ENCODE measurements at regions not wholly inside any gene's neighbourhood (a gene's known extent, or its start where the extent isn't known, plus 50 kb on each side); places are given as distances from the start of the nearest gene placed in this dataset.

GRCh38 chr10:123325663-123326190 lies 171.5 kb downstream of the BUB3 start:
- DNase-seq (ENCODE audit: low read depth in 1 of 2, low spot score in 1 of 2) (no peak), FAIRE-seq (no peak), ATAC-seq (no peak)
- ChIA-PET CTCF (no interaction called here), POLR2A (no interaction called here)
- H3K27ac ChIP-seq, result no peak overlapping the region
- H3K9me3 ChIP-seq, result no peaks in the 10 kb centered on the region
- TF ChIP-seq HOXB5 (CRISPR knock-in tag; IDR thresholded peaks at IDR 0.05) (no peak), REST (IDR thresholded peaks at IDR 0.05) (no peak), ESRRA (IDR thresholded peaks at IDR 0.05; ENCODE audit: borderline replicate concordance, low read length) (no peak), KDM5A (IDR thresholded peaks at IDR 0.05) (no peak), CHD2 (IDR thresholded peaks at IDR 0.05; ENCODE audit: low read length, partially characterized antibody) (no peak), RFX5 (IDR thresholded peaks at IDR 0.05) (no peak), ZSCAN20 (CRISPR knock-in tag; IDR thresholded peaks at IDR 0.05) (no peak), TFCP2L1 (CRISPR knock-in tag; IDR thresholded peaks at IDR 0.05) (no peak), ZNF302 (CRISPR knock-in tag; IDR thresholded peaks at IDR 0.05) (no peak), SMC3 (IDR thresholded peaks at IDR 0.05) (no peak), CBX2 (IDR thresholded peaks at IDR 0.05; ENCODE audit: borderline replicate concordance, low read depth) (no peak), PHF8 (IDR thresholded peaks at IDR 0.05; ENCODE audit: borderline replicate concordance, low read depth) (no peak), TP53 (CRISPR knock-in tag; IDR thresholded peaks at IDR 0.05) (no peak), FOSB (CRISPR knock-in tag; IDR thresholded peaks at IDR 0.05) (no peak), MYC (IDR thresholded peaks at IDR 0.05; ENCODE audit: borderline replicate concordance, low read length) (no peak), MAX (IDR thresholded peaks at IDR 0.05) (no peak), GATA3 (IDR thresholded peaks at IDR 0.05; ENCODE audit: borderline replicate concordance) (no peak)
- no peak overlapping the region for H3K4me3 ChIP-seq
- H3K4me2 ChIP-seq, result no peak overlapping the region
- H3K4me1 ChIP-seq, result no peaks in the 10 kb centered on the region
- WGBS (ENCODE audit: missing lambda C conversion rate), result 0% methylated on average over 2 of the region's 2 CpGs

GRCh38 chr10:123326674-123327073 lies 172.5 kb downstream of the BUB3 start:
- no peak for ATAC-seq
- H3K4me3 ChIP-seq, result no peak overlapping the region
- no peak for DNase-seq (ENCODE audit: low read depth in 1 of 2, low spot score in 1 of 2)
- TF ChIP-seq MAX (IDR thresholded peaks at IDR 0.05), result no peak
- no peak for TF ChIP-seq EP300 (IDR thresholded peaks at IDR 0.05)
- no peak for TF ChIP-seq ELK1 (IDR thresholded peaks at IDR 0.05; ENCODE audit: low read depth, low read length)
- no peak for TF ChIP-seq EHF (CRISPR knock-in tag; IDR thresholded peaks at IDR 0.05)
- TF ChIP-seq RCOR1 (IDR thresholded peaks at IDR 0.05; ENCODE audit: low read depth, low read length), result no peak
- TF ChIP-seq RFX5 (IDR thresholded peaks at IDR 0.05), result no peak
- TF ChIP-seq EHMT2 (IDR thresholded peaks at IDR 0.05; ENCODE audit: low read depth), result no peak
- no peak for TF ChIP-seq SMC3 (IDR thresholded peaks at IDR 0.05)
- TF ChIP-seq TFCP2L1 (CRISPR knock-in tag; IDR thresholded peaks at IDR 0.05), result no peak
- no peak for TF ChIP-seq USF2 (IDR thresholded peaks at IDR 0.05)
- no peak for TF ChIP-seq GATA3 (IDR thresholded peaks at IDR 0.05; ENCODE audit: borderline replicate concordance)
- no peak for TF ChIP-seq NFE2L2 (conservative IDR thresholded peaks at IDR 0.05; ENCODE audit: low read length)
- no peak for TF ChIP-seq NPAS2 (CRISPR knock-in tag; IDR thresholded peaks at IDR 0.05; ENCODE audit: borderline replicate concordance)
- TF ChIP-seq HES2 (IDR thresholded peaks at IDR 0.05), result no peak
- no peak for TF ChIP-seq RARB (CRISPR knock-in tag; IDR thresholded peaks at IDR 0.05)
- no peak for TF ChIP-seq MYC (IDR thresholded peaks at IDR 0.05; ENCODE audit: borderline replicate concordance, low read length)
- no peak for TF ChIP-seq POLR2AphosphoS2 (conservative IDR thresholded peaks at IDR 0.05; ENCODE audit: low read length)
- TF ChIP-seq HMGXB4 (CRISPR knock-in tag; IDR thresholded peaks at IDR 0.05; ENCODE audit: borderline replicate concordance), result no peak
- no peaks in the 10 kb centered on the region for H3K9me3 ChIP-seq
- POLR2A ChIA-PET, result no interaction called here
- no peak overlapping the region for H3K4me2 ChIP-seq
- CTCF ChIA-PET, result no interaction called here
- 4% methylated on average over 1 of the region's 1 CpG for WGBS (ENCODE audit: missing lambda C conversion rate)
- no peak overlapping the region for H3K27ac ChIP-seq
- no peak for FAIRE-seq
- H3K4me1 ChIP-seq, result 0 out of 3 replicates have a peak, but pooled peaks cover 3% of the 10 kb centered on the region
